ENCODE measurements at regions not wholly inside any gene's neighbourhood (a gene's known extent, or its start where the extent isn't known, plus 50 kb on each side); places are given as distances from the start of the nearest gene placed in this dataset.

GRCh38 chr6:84927551-84927950, 163.2 kb upstream of the TBX18 start:
- H3K9me3 Mint-ChIP-seq: no peaks in the 10 kb centered on the region
- ATAC-seq: no peak
- H3K4me3 Mint-ChIP-seq: no peak overlapping the region

GRCh38 chr6:84926189-84927155, 162.1 kb upstream of the TBX18 start:
- no peak overlapping the region for H3K27ac Mint-ChIP-seq
- ATAC-seq (no peak), DNase-seq (ENCODE audit: low spot score in 2 of 2) (no peak)

More at GRCh38 chr6:84927551-84927950, 163.2 kb upstream of the TBX18 start:
- Mint-ChIP-seq H3K4me1 (no peaks in the 10 kb centered on the region), H3K36me3 (no peaks in the 10 kb centered on the region), H3K27ac (no peak overlapping the region)
- no peak for DNase-seq (ENCODE audit: low spot score in 2 of 2)

GRCh38 chr6:84921891-84922290, 157.5 kb upstream of the TBX18 start:
- Mint-ChIP-seq H3K4me1 (no peaks in the 10 kb centered on the region), H3K9me3 (peaks cover 3% of the 10 kb centered on the region), H3K36me3 (no peaks in the 10 kb centered on the region), H3K27ac (no peak overlapping the region), H3K4me3 (no peak overlapping the region)
- no peak for ATAC-seq
- DNase-seq (ENCODE audit: low spot score in 2 of 2): no peak

More at GRCh38 chr6:84926189-84927155, 162.1 kb upstream of the TBX18 start:
- no peaks in the 10 kb centered on the region for H3K9me3 Mint-ChIP-seq
- no peak overlapping the region for H3K4me3 Mint-ChIP-seq
- no peaks in the 10 kb centered on the region for H3K4me1 Mint-ChIP-seq
- no peaks in the 10 kb centered on the region for H3K36me3 Mint-ChIP-seq

GRCh38 chr6:84920021-84920420, 155.6 kb upstream of the TBX18 start:
- H3K9me3 Mint-ChIP-seq: peaks cover 3% of the 10 kb centered on the region
- no peaks in the 10 kb centered on the region for H3K36me3 Mint-ChIP-seq
- H3K4me1 Mint-ChIP-seq: no peaks in the 10 kb centered on the region
- H3K27ac Mint-ChIP-seq: no peak overlapping the region
- ATAC-seq (no peak), DNase-seq (ENCODE audit: low spot score in 2 of 2) (no peak)
- H3K4me3 Mint-ChIP-seq: no peak overlapping the region

GRCh38 chr6:84916704-84917103, 152.3 kb upstream of the TBX18 start:
- H3K36me3 Mint-ChIP-seq: no peaks in the 10 kb centered on the region
- DNase-seq (ENCODE audit: low spot score in 2 of 2) (no peak), ATAC-seq (no peak)
- H3K4me3 Mint-ChIP-seq: no peak overlapping the region
- no peak overlapping the region for H3K27ac Mint-ChIP-seq
- H3K9me3 Mint-ChIP-seq: peaks cover 6% of the 10 kb centered on the region
- H3K4me1 Mint-ChIP-seq: no peaks in the 10 kb centered on the region

- ATAC-seq (no peak), DNase-seq (ENCODE audit: low spot score in 2 of 2) (no peak)
- no peak overlapping the region for H3K27ac Mint-ChIP-seq
- no peaks in the 10 kb centered on the region for H3K36me3 Mint-ChIP-seq
- H3K4me3 Mint-ChIP-seq: no peak overlapping the region
- H3K9me3 Mint-ChIP-seq: peaks cover 3% of the 10 kb centered on the region
- H3K4me1 Mint-ChIP-seq: no peaks in the 10 kb centered on the region
Measured at GRCh38 chr6:84912472-84913322, 148.3 kb upstream of the TBX18 start.

- no peaks in the 10 kb centered on the region for H3K36me3 Mint-ChIP-seq
- H3K9me3 Mint-ChIP-seq: peaks cover 3% of the 10 kb centered on the region
- no peak for DNase-seq (ENCODE audit: low spot score in 2 of 2)
- H3K27ac Mint-ChIP-seq: no peak overlapping the region
- no peak overlapping the region for H3K4me3 Mint-ChIP-seq
- H3K4me1 Mint-ChIP-seq: no peaks in the 10 kb centered on the region
- no peak for ATAC-seq
Measured at GRCh38 chr6:84910906-84911607, 146.7 kb upstream of the TBX18 start.

GRCh38 chr6:84908304-84908904, 144.0 kb upstream of the TBX18 start:
- Mint-ChIP-seq H3K27ac (no peak overlapping the region), H3K4me1 (no peaks in the 10 kb centered on the region), H3K9me3 (peaks cover 3% of the 10 kb centered on the region), H3K4me3 (no peak overlapping the region), H3K36me3 (no peaks in the 10 kb centered on the region)
- ATAC-seq: no peak
- no peak for DNase-seq (ENCODE audit: low spot score in 2 of 2)

GRCh38 chr6:84906514-84906913, 142.1 kb upstream of the TBX18 start:
- Mint-ChIP-seq H3K4me1 (no peaks in the 10 kb centered on the region), H3K36me3 (no peaks in the 10 kb centered on the region), H3K9me3 (peaks cover 2% of the 10 kb centered on the region), H3K4me3 (no peak overlapping the region), H3K27ac (no peak overlapping the region)
- no peak for ATAC-seq
- DNase-seq (ENCODE audit: low spot score in 2 of 2): no peak

- Mint-ChIP-seq H3K27ac (no peak overlapping the region), H3K4me3 (no peak overlapping the region), H3K9me3 (peaks cover 2% of the 10 kb centered on the region), H3K36me3 (no peaks in the 10 kb centered on the region), H3K4me1 (no peaks in the 10 kb centered on the region)
- no peak for DNase-seq (ENCODE audit: low spot score in 2 of 2)
- no peak for ATAC-seq
Measured at GRCh38 chr6:84905823-84906222, 141.4 kb upstream of the TBX18 start.

- Mint-ChIP-seq H3K4me3 (no peak overlapping the region), H3K27ac (no peak overlapping the region), H3K4me1 (no peaks in the 10 kb centered on the region), H3K9me3 (peaks cover 2% of the 10 kb centered on the region), H3K36me3 (no peaks in the 10 kb centered on the region)
- no peak for ATAC-seq
- DNase-seq (ENCODE audit: low spot score in 2 of 2): no peak
Measured at GRCh38 chr6:84902354-84902928, 138.0 kb upstream of the TBX18 start.

- ATAC-seq (no peak), DNase-seq (ENCODE audit: low spot score in 2 of 2) (no peak)
- no peak overlapping the region for H3K4me3 Mint-ChIP-seq
- peaks cover 7% of the 10 kb centered on the region for H3K9me3 Mint-ChIP-seq
- no peaks in the 10 kb centered on the region for H3K4me1 Mint-ChIP-seq
- H3K27ac Mint-ChIP-seq: no peak overlapping the region
- H3K36me3 Mint-ChIP-seq: no peaks in the 10 kb centered on the region
Measured at GRCh38 chr6:84897988-84898594, 133.7 kb upstream of the TBX18 start.

- H3K4me1 Mint-ChIP-seq: no peaks in the 10 kb centered on the region
- no peaks in the 10 kb centered on the region for H3K36me3 Mint-ChIP-seq
- DNase-seq (ENCODE audit: low spot score in 2 of 2) (no peak), ATAC-seq (no peak)
- peaks cover 4% of the 10 kb centered on the region for H3K9me3 Mint-ChIP-seq
- no peak overlapping the region for H3K4me3 Mint-ChIP-seq
- no peak overlapping the region for H3K27ac Mint-ChIP-seq
Measured at GRCh38 chr6:84897011-84897410, 132.6 kb upstream of the TBX18 start.

GRCh38 chr6:84892671-84893070, 128.3 kb upstream of the TBX18 start:
- ATAC-seq: no peak
- Mint-ChIP-seq H3K36me3 (no peaks in the 10 kb centered on the region), H3K9me3 (peaks cover 11% of the 10 kb centered on the region), H3K4me3 (no peak overlapping the region), H3K27ac (no peak overlapping the region), H3K4me1 (no peaks in the 10 kb centered on the region)
- no peak for DNase-seq (ENCODE audit: low spot score in 2 of 2)
